T-helper 2 cell treated with Interferon-gamma antibody and Interleukin-4, amounts not matched to agents 100 ng/mL and 5 ng/mL, for 36 hours (primary cell): ENCODE measurements at regions not wholly inside any gene's neighbourhood (a gene's known extent, or its start where the extent isn't known, plus 50 kb on each side); places are given as distances from the start of the nearest gene placed in this dataset.

Experiments used
- intact Hi-C: fragments of 100-400 bp; cut with micrococcal nuclease; formaldehyde crosslinking; loops from one replicate; pipeline ENCODE4 v1.15.1; 2023

DNA sequence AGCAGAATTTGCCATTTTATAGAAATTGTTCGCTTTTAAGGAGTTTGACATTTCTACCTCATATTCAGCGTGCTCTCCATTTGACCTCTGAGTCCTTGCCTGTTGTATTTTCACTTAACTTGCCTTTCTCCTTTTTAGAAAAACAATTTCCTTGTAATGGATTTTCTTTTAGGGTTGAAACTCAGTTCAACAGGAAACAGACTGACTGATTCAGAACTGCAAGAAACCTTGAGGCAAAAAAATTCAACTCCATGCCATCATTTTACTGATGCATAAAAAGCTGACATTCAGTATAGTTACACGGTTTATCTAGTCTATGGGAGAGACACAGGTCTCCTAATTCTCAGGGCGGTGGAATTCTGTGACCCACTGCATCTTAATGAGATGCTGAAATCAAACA, 59.8 kb downstream of the MRPS30 start:
- intact Hi-C loops = no loop called here

DNA sequence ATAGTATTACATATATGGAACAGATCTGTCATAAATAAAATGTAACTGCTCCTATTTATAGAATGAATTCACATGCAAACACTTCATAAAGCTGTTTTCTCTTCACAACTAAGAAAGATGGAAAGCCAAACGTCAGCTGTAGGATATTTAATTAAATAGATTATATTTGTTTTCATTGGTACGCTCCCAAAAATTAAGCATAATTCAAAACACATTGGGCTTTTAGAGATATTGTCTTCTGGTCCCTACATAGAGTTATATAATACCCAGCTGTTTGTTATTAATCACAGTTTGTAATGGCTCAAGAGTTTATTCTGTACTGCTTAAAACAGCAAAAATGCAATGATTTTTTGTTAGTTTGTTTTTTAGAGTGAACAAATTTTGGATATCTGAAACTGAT, 61.2 kb downstream of the MRPS30 start:
- intact Hi-C loops = no loop called here

GRCh38 chr5:44870430-44870829, 61.7 kb downstream of the MRPS30 start:
- intact Hi-C loops = no loop called here

- intact Hi-C loops = no loop called here
Measured at GRCh38 chr5:44871401-44871800, 62.7 kb downstream of the MRPS30 start.

DNA sequence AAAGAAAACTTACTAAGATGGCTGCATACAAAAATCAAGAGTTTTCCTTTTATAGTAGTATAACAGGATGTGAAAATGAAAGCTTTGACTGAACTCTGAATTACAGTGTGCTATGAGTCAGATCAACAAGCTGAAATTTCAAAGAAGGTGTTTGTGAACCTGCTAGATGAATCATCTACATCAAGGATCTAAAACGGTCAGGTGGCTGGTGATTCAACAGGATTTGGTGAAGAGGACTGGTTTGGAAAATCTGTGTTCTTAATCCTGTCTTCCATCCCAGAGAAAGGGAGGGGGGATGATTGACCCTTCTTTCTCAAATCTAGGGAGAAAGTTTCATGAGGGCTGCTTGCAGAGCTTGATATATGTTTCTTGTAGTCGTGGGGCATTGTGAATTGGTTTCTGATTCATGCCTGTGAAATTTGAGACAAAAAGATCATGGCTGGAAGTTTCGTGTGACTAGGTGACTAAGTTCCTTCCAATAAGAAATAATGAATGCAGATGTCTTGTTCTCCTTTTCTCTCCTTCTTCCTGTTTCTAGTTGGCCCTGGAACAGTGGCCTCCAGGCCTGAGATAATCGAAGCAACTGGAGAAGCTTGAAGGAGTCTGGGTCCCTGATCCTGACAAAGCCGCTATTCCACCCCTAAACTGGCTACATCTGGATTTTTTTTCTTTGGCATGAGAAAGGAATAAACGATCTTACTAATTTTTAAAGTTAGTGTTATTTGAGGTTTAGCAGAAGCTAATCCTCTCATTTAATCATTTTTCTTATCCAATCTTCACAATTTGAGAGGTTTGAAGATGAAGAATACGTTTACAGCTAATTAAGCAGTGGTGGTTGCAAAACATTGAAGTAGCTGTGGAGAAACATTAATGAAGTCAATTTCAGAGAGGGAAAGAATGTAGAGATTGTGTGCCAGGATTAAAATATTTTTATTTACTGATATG, 67.2 kb downstream of the MRPS30 start:
- intact Hi-C loops = loop anchor here (1.0 to 2.0 kb wide), 2 partner anchors 10 to 67 kb away; partner anchors contain the start of gene MRPS30

DNA sequence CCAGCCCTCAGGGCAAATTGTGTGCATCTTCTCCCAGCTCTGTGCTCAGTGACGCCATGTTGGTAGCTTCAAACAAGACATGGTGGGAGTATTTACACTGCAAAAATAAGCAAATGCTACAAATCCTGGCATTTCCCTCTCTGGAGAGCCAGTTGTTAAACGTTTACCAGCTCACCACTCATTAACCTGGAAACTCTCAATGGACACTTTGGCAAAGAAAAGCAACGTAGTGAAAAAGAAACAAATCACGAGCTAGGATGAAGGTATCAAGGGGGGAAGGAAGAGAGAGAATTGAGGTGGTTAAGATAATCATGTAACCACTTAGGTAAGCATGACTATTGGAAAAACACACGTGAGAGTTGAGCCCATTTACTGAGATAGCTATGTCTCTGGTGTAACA, 72.5 kb downstream of the MRPS30 start:
- intact Hi-C loops = no loop called here

- intact Hi-C loops = no loop called here
Measured at GRCh38 chr5:44884036-44884435, 75.3 kb downstream of the MRPS30 start.

DNA sequence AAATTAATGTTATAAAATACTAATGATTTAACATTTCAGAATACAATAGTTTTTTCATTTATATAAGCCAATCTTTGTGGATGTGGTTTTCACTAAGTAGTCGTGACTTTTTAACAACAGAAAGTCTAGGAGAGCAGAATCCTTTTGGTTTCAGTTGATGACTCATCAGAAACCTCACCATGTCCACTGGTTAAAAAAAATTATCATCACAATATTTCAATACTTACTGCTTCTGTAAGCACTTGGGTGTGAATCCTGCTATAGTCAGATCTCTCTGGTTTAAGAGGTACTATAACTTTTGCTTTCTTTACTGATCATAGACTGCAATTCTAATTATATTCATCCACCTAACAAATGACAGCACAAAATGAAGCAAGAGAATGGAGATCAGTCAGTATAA, 77.2 kb downstream of the MRPS30 start:
- intact Hi-C loops = loop anchor here (1.0 kb wide), 1 partner anchor 11 kb away; no protein-coding TSS in a partner anchor

- intact Hi-C loops = no loop called here
Measured at GRCh38 chr5:44887722-44888121, 79.0 kb downstream of the MRPS30 start.

- intact Hi-C loops = no loop called here
Measured at GRCh38 chr5:44888435-44888834, 79.7 kb downstream of the MRPS30 start.

DNA sequence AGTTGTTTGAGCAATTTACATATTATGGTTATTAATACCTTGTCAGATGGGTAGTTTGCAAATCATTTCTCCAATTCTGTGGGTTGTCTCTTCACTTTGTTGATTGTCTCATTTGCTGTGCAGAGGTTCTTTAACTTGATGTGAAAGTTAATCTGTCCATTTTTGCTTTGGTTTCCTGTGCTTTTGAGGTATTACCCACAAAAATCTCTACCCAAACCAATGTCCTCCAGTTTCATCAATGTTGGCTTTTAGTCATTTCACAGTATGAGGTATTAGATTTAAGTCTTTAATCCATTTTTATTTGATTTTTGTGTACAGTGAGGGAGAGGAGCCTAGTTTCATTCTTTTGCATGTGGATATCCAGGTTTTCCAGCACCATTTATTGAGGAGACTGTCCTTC, 82.4 kb downstream of the MRPS30 start:
- intact Hi-C loops = no loop called here

GRCh38 chr5:44900273-44900954, 91.7 kb downstream of the MRPS30 start:
- intact Hi-C loops = no loop called here

GRCh38 chr5:44907396-44907795, 98.6 kb downstream of the MRPS30 start:
- intact Hi-C loops = no loop called here

DNA sequence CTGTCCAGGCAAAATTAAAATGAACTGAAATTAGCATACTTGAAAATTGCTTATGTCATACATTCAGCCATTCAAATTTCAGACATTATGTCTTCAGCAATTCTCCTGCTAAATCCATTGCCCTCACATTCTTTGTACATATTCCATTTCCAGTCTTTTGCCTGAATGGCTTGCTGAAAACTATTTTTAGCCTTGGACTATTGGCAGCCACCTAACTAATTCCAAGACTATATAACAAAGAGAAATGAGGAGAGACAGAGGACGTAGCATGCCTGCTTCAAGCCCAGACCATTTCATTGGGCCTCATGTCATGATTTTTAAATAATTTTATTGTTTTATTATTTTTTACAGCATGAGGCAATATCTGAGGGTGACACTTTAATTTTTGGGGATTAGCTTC, 100.3 kb downstream of the MRPS30 start:
- intact Hi-C loops = no loop called here

GRCh38 chr5:44911501-44911900, 102.8 kb downstream of the MRPS30 start:
- intact Hi-C loops = no loop called here

DNA sequence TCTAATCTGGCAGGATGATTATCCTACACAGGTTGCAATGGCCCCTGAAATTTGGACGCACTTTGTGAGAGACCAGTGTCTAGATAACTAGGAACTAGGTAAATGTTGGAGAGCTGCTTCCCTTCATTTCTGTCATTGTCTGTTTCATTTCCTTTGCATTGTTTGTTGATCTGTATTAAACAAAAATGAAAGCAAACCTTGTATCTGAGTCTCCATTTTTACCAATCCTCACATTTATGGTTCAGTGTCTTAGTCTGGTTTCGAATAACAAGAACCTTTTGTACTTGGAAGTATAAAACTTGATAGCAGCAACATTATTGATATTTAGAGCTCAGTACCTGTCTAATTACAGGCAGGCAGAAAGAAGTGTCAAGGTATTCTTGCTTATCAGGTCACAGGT, 105.5 kb downstream of the MRPS30 start:
- intact Hi-C loops = no loop called here

DNA sequence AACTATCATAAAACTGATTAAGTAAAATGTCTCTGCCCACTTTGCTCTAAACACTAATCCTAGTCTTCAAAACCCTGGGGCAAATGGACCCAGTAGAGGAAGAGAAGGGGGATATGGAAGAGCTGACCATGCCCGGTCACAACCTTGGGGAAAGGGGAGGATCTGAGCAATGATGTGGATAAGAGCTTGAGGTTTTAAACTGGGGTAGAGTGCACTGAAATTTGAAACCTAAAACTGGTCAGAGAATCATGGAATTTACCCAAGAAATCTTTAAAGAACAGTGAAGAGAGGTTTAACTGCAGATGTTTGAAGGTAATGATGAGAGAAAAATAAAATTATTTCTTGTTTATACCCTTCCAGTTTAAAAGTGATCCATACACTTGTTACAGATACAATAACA, 110.8 kb downstream of the MRPS30 start:
- intact Hi-C loops = no loop called here

DNA sequence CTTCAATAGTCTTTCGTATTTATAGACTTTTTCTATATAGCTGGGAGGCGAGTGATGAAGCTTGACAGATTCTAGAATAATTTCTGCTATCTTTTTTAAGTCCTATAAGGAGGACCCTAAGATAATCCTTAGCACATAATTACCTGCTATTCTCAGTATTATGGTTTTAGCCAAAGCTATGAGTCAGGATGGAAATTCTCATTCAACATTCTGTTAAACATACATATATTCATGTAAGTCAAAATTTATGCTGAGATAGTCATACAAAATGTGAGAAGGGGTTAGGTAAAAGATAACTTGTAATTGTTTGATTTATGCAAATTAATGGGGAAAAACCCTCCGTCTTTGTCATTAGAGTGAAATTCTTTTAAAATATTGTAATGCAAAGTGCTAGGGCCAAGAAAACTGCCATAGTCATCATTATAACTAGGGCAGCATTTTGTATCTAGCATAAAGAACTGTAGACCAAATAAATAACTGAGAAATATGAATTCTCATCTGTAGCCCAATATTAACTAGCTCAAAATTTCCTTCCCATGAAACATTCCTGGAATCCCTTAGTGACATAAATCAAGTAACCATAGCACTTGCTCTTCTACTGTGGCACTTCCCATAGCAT, 118.5 kb downstream of the MRPS30 start:
- intact Hi-C loops = no loop called here

GRCh38 chr5:44932922-44933585, 124.3 kb downstream of the MRPS30 start:
- intact Hi-C loops = no loop called here

- intact Hi-C loops = no loop called here
Measured at GRCh38 chr5:44933686-44934085, 124.9 kb downstream of the MRPS30 start.

DNA sequence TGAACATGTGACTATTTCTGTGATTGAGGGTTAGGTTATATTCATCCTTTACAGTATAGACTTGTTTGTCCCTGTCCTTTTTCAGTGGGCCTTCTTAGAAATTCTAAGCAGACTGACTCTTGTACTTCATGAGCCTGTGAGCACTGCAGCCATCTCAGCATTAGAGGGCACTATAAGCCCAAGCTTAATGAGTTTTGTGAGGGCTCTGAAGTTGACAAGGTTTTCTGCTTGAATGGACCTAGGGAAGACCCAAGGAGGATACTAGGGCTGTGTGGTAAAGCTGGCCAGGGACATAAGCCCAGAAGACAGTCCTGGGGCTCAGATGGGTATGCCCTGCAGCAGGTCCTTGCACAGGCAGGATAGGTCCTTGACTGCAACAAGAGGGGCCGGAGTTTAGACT, 126.5 kb downstream of the MRPS30 start:
- intact Hi-C loops = no loop called here

- intact Hi-C loops = no loop called here
Measured at GRCh38 chr5:44935871-44936270, 127.1 kb downstream of the MRPS30 start.
